HUES64 (cell line): ENCODE measurements at regions not wholly inside any gene's neighbourhood (a gene's known extent, or its start where the extent isn't known, plus 50 kb on each side); places are given as distances from the start of the nearest gene placed in this dataset.

Source experiments
- H3K27ac ChIP-seq: 2 replicates; pipeline ENCODE4 v1.7.0; 2013; ENCODE audit warnings: low read depth, low read length, inconsistent platforms
- H3K27me3 ChIP-seq: 2 replicates; pipeline ENCODE4 v1.6.1; 2013; ENCODE audit warnings: mild to moderate bottlenecking, low read length; ENCODE audit not compliant: insufficient read depth
- H3K36me3 ChIP-seq: 2 replicates; pipeline ENCODE4 v1.6.1; 2013; ENCODE audit warnings: mild to moderate bottlenecking, low read length; ENCODE audit not compliant: insufficient read depth
- H3K4me1 ChIP-seq: 2 replicates; pipeline ENCODE4 v1.6.1; 2013; ENCODE audit warnings: mild to moderate bottlenecking, low read length, moderate library complexity; ENCODE audit not compliant: insufficient read depth
- H3K4me3 ChIP-seq: 2 replicates; pipeline ENCODE4 v1.5.1; 2013; ENCODE audit warnings: mild to moderate bottlenecking, low read length, moderate library complexity
- H3K9ac ChIP-seq: 2 replicates; pipeline ENCODE4 v1.6.1; 2013; ENCODE audit warnings: mild to moderate bottlenecking, low read depth, low read length
- H3K9me3 ChIP-seq: 2 replicates; pipeline ENCODE4 v1.6.1; 2013; ENCODE audit warnings: low read depth, low read length; ENCODE audit not compliant: insufficient read depth
- WGBS: fragments of 150-250, 120-280 bp; methylation state at CpG from one replicate; pipeline ENCODE4 v1.1.7; 2013; ENCODE audit warnings: missing lambda C conversion rate; 5-methylcytosine and 5-hydroxymethylcytosine counted together

DNA sequence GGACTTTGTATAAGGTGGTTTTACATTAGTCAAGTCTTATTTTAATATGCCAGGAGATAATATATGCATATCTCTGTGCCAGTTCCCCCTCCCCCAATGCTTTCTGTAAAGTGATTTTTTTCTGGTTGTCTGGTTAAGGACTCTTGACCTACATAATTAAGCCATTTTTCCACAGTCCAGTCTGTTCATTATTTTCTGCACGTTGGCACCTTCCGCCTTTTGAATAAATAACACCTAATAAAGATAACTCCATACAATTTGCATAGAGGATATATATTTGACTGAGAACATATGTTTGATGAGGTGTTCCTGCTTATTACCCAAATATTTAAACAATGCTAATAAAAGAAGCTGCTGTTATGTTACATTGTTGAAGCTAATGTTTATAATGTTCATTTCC is 320.9 kb downstream of the DMAC1 start:
- Histone ChIP-seq H3K27ac (no peak overlapping the region), H3K4me1 (no peaks in the 10 kb centered on the region), H3K9ac (no peak overlapping the region), H3K9me3 (no peaks in the 10 kb centered on the region), H3K36me3 (no peaks in the 10 kb centered on the region), H3K27me3 (no peaks in the 10 kb centered on the region), H3K4me3 (no peak overlapping the region)
- 100% methylated on average over 2 of the region's 2 CpGs for WGBS

DNA sequence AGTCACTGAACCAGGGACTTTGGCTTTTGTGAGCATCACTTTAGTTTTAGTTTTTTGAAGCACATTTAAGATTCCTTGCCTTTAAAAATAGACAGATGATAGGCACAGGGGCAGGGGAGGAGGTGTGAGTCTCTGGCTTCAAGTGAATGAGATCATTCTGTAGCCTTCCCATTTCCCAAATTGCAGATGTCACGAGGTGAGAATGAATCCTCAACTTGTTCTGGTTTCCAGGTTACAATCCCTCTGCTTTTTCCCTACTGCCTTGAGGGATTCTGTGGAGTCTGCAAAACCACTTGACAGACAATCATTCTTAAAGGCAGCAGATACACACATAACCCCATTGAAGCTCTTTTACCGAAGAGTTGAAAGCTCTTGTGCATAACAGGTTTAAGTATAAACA is 332.4 kb downstream of the DMAC1 start:
- WGBS = 90% methylated on average over 2 of the region's 2 CpGs
- H3K9ac ChIP-seq = no peak overlapping the region
- H3K27ac ChIP-seq = no peak overlapping the region
- no peaks in the 10 kb centered on the region for H3K27me3 ChIP-seq
- H3K36me3 ChIP-seq = no peaks in the 10 kb centered on the region
- no peaks in the 10 kb centered on the region for H3K9me3 ChIP-seq
- H3K4me3 ChIP-seq = no peak overlapping the region
- H3K4me1 ChIP-seq = no peaks in the 10 kb centered on the region

DNA sequence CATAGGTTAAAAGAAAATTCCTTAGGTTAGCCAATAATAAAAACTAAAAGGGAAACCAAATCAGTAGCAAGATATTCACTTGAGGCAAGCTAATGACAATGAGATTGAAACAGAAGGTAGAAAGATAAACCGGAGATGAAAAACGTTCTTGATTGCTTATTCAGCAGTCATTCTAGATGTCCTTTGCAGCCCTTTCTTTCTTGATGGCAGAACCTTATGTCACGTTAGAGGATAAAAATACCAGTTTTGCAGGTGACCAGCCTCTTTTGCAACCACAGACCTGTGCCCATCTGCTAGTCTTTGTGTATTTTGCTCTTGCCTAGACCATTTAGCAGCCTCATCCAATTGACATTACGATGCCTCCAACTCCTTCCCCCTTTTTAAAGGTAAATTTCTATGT is 337.8 kb downstream of the DMAC1 start:
- Histone ChIP-seq H3K9me3 (no peaks in the 10 kb centered on the region), H3K4me1 (no peaks in the 10 kb centered on the region; the same call in 1 of the 2 replicates), H3K4me3 (no peak overlapping the region), H3K27me3 (no peaks in the 10 kb centered on the region; the same call in 1 of the 2 replicates), H3K27ac (no peak overlapping the region), H3K36me3 (no peaks in the 10 kb centered on the region), H3K9ac (no peak overlapping the region)
- 93% methylated on average over 3 of the region's 4 CpGs for WGBS

DNA sequence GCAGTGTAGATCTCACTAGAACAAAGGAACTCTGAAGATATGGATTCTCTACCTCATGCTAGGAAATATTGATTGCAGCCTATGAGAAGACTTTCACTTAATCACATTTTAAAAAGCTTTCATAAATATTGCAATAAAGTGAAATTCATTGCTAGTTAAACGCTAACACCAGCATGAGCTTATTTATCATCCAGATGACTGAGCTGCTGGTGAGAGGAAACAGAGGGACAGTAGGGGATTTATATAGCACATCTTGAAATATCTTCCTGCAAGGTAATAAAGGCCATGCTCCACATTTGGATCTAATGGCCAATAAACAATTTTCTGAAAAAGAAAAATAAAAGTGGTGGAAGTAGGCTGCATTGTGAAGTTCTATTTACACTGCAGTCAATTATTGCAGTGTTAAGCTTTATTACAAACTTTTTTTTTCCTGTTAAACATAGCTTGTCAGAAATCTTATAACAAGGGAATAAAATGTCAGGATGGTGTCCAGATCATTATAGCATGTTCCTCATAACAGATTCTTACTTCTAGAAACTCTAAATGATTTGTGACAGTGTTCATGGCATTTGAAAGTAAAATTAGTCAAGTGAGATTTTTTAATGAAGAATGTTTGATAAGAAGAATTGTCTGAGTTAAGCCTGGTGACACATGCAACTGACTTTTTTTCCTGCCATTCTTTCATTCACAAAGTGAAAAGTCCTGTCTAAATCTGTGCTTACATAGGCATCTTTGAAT is 342.6 kb downstream of the DMAC1 start:
- Histone ChIP-seq H3K4me1 (no peaks in the 10 kb centered on the region; the same call in 1 of the 2 replicates), H3K27ac (no peak overlapping the region), H3K36me3 (no peaks in the 10 kb centered on the region), H3K9ac (no peak overlapping the region), H3K4me3 (no peak overlapping the region), H3K27me3 (no peaks in the 10 kb centered on the region; the same call in 1 of the 2 replicates), H3K9me3 (no peaks in the 10 kb centered on the region)
- WGBS = 100% methylated on average over 1 of the region's 1 CpG

DNA sequence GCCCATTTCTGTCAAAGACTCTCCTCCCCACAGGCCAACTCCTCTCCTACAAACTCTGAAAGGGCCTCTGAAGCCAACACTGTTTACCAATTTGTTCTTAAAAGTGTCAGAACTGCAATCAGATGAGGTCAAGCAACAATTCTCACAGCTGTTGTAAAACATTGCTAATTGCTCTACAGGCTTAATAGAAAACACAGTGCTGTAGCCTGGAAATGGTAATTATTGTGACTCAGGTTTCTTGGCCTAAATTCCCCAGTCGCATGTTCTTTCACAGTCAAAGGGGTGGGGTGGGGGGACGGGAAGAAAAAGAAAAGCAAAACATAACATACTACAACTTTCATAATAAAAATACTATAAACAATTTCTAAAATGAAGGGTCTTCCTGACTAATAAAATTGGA is 343.2 kb downstream of the DMAC1 start:
- Histone ChIP-seq H3K27me3 (no peaks in the 10 kb centered on the region; the same call in 1 of the 2 replicates), H3K4me3 (no peak overlapping the region), H3K36me3 (no peaks in the 10 kb centered on the region), H3K9ac (no peak overlapping the region), H3K4me1 (no peaks in the 10 kb centered on the region; the same call in 1 of the 2 replicates), H3K9me3 (no peaks in the 10 kb centered on the region), H3K27ac (no peak overlapping the region)
- no CpG with 5 or more reads among the region's 2 CpGs for WGBS

DNA sequence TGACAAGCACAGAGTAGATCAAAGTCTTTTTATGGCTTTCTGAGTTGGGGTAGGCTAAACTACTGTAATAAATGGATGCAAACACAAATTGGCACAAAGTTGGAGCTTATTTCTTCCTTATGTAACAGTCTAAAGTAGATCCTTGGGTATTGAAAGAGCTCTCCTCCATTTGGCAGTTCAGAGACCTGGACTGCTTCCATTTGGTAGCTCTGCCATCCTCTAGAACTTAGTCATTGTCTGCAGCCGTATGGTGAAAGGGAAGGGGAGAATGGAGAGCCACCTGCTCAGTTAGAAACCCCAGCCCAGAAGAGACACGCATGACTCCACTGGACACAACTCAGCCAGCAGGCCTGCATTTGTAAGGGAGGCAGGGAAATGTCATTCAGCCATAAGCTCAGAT is 345.0 kb downstream of the DMAC1 start:
- 90% methylated on average over 2 of the region's 2 CpGs for WGBS
- no peaks in the 10 kb centered on the region for H3K36me3 ChIP-seq
- H3K27me3 ChIP-seq = no peaks in the 10 kb centered on the region; the same call in 1 of the 2 replicates
- H3K9ac ChIP-seq = no peak overlapping the region
- no peaks in the 10 kb centered on the region for H3K9me3 ChIP-seq
- H3K27ac ChIP-seq = no peak overlapping the region
- no peaks in the 10 kb centered on the region; the same call in 1 of the 2 replicates for H3K4me1 ChIP-seq
- no peak overlapping the region for H3K4me3 ChIP-seq

DNA sequence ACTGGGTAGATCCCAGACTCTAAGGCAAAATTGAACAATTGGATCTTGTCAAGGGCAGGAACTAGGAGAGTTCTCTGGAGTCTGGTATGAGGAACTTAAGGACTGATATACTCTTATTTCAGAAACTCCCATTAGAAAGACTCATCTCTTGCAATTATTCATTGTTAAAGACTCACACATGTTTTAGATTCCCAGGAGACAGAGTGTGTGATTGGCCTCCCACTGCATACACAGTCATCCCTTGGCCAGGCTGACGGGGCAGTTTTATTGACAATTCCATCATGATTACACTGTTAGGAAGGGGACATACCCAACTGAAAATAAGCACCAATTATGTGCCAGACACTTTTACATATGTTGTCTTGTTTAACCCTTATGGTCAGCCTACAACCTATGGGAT is 347.2 kb downstream of the DMAC1 start:
- 60% methylated on average over 1 of the region's 1 CpG for WGBS
- Histone ChIP-seq H3K4me3 (no peak overlapping the region), H3K9ac (no peak overlapping the region), H3K27me3 (no peaks in the 10 kb centered on the region), H3K9me3 (no peaks in the 10 kb centered on the region), H3K27ac (no peak overlapping the region), H3K4me1 (no peaks in the 10 kb centered on the region), H3K36me3 (no peaks in the 10 kb centered on the region)

DNA sequence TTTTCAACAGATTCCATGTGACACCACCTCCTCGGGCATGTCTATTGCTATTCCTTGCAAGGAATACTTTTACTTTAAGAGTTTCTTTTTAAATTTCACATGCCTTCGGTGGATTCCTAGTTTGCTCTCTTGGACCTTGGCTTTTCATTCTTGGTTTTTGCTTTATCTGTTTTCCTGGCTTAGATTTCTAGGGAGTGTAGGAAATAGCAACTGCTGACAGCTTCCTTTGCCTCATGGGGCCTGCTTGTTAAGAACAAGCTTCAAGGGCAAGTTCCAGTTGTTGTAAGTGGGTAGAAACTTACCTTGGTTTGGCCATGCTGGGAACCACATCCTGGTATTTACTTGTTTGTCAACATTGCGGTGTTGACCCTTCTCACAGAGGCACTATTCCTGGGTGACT is 348.5 kb downstream of the DMAC1 start:
- no peak overlapping the region for H3K4me3 ChIP-seq
- 93% methylated on average over 3 of the region's 3 CpGs for WGBS
- H3K27me3 ChIP-seq = no peaks in the 10 kb centered on the region
- no peaks in the 10 kb centered on the region for H3K4me1 ChIP-seq
- H3K9ac ChIP-seq = no peak overlapping the region
- no peak overlapping the region for H3K27ac ChIP-seq
- H3K9me3 ChIP-seq = no peaks in the 10 kb centered on the region
- no peaks in the 10 kb centered on the region for H3K36me3 ChIP-seq

DNA sequence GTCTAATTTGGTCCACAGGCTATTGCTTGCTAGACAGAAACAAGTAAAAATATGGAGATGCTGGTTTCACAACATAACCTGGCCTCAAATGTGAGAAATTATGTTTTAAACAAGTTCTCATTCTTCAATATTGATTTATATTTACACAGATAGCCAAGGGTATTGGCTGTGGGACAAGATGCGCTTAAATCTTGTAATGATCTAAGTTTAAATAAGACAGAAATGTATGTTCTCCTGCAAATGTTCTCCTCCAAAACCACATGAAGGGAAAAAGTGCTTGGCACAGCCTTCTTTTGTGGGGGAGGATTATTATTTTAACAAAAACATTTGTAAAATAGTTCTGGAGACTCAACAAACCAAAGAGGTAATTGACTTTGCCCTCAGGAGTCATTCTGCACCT is 356.0 kb downstream of the DMAC1 start:
- no peak overlapping the region for H3K27ac ChIP-seq
- no peak overlapping the region for H3K9ac ChIP-seq
- H3K27me3 ChIP-seq = no peaks in the 10 kb centered on the region
- no peaks in the 10 kb centered on the region for H3K36me3 ChIP-seq
- no peak overlapping the region for H3K4me3 ChIP-seq
- no peaks in the 10 kb centered on the region for H3K4me1 ChIP-seq
- H3K9me3 ChIP-seq = no peaks in the 10 kb centered on the region
- WGBS = no CpG with 5 or more reads among the region's 1 CpG

DNA sequence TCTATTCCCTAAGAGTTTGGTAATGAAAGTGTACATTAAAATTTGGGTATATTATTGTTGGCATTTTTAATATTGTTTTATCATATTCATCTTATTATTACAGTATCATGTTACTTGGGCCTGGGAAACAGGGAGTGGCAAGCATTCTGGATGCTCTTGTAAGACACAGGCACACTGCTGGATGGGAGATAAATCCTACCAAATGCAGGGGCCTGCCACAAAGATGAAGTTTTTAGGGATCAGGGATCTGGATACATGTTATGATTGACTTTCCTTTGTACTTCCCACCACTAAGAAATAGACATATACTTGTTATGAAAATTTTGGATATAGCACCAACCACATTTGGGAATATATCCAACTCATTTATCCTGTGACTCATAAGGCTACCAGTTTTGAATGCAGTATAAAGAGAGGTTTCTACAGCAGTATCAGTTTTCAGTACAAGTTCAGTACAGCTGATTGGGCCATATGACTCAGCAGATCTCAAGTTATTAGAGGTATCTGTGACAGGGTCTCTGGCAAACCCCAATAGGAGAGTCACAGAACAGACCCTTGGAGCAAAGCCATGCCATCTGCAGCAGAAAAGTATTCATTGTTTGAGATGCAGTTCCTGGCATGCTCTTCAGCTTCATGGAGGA is 360.1 kb downstream of the DMAC1 start:
- Histone ChIP-seq H3K9ac (no peak overlapping the region), H3K4me3 (no peak overlapping the region), H3K27me3 (no peaks in the 10 kb centered on the region), H3K36me3 (no peaks in the 10 kb centered on the region), H3K9me3 (no peaks in the 10 kb centered on the region), H3K27ac (no peak overlapping the region), H3K4me1 (no peaks in the 10 kb centered on the region)

DNA sequence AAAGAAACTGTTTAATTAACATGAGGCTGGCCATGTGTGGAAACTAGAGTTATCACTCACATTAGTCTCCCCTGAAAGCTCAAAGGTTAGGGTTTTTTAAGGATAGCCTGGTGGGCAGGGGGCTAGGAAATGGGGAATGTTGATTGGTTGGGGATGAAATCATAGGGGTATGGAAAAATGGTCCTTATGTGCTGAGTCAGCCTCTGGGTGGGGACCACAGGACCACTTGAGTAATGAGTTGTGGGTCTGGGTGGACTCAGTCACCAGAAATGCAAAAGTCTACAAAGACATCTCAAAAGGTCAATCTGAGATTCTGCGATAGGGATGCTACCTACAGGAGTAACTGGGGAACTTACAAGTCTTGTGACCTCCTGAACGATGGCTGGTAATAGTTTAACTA is 362.8 kb downstream of the DMAC1 start:
- H3K9ac ChIP-seq = no peak overlapping the region
- WGBS = 97% methylated on average over 2 of the region's 2 CpGs
- H3K36me3 ChIP-seq = no peaks in the 10 kb centered on the region
- no peaks in the 10 kb centered on the region for H3K9me3 ChIP-seq
- H3K4me3 ChIP-seq = no peak overlapping the region
- no peaks in the 10 kb centered on the region for H3K27me3 ChIP-seq
- H3K27ac ChIP-seq = no peak overlapping the region
- no peaks in the 10 kb centered on the region for H3K4me1 ChIP-seq
